HEK293T (cell line): ENCODE measurements at regions not wholly inside any gene's neighbourhood (a gene's known extent, or its start where the extent isn't known, plus 50 kb on each side); places are given as distances from the start of the nearest gene placed in this dataset.

Source experiments
- CTCF ChIA-PET: fragments of 350-600 bp; formaldehyde crosslinking; extraction: SDS; loops from one replicate; lab custom pipeline; 2021; ENCODE audit warnings: antibody characterized with exemption, inconsistent platforms; lab: Yijun Ruan, JAX
- POLR2A ChIA-PET: fragments of 350-600 bp; formaldehyde crosslinking; extraction: SDS; loops from one replicate; lab custom pipeline; 2020; ENCODE audit warnings: antibody characterized with exemption, inconsistent platforms; lab: Yijun Ruan, JAX
- DNase-seq: peaks from one replicate; pipeline ENCODE4 v3.0.0; 2012; ENCODE audit warnings: mixed read lengths; ENCODE audit errors: extremely low spot score
- ARNT ChIP-seq: fragments of 450-650 bp; IDR thresholded peaks from 2 replicates; pipeline ENCODE4 v1.6.1; 2017; ENCODE audit warnings: mild to moderate bottlenecking
- BHLHE40 ChIP-seq: fragments of 450-650 bp; IDR thresholded peaks from 2 replicates; pipeline ENCODE4 v1.6.1; 2016; ENCODE audit warnings: mild to moderate bottlenecking, moderate library complexity, borderline replicate concordance
- CTBP1 ChIP-seq: fragments of 450-650 bp; IDR thresholded peaks from 2 replicates; pipeline ENCODE4 v1.6.1; 2016; ENCODE audit warnings: borderline replicate concordance
- ELF4 ChIP-seq: fragments of 450-650 bp; IDR thresholded peaks from 2 replicates; pipeline ENCODE4 v1.6.1; 2017; ENCODE audit warnings: antibody characterized with exemption
- FOXA1 ChIP-seq: fragments of 450-650 bp; IDR thresholded peaks from 2 replicates; pipeline ENCODE4 v1.6.1; 2016; ENCODE audit warnings: mild to moderate bottlenecking
- FOXK2 ChIP-seq: fragments of 450-650 bp; IDR thresholded peaks from 2 replicates; pipeline ENCODE4 v1.6.1; 2016; ENCODE audit warnings: mild to moderate bottlenecking
- FOXM1 ChIP-seq: fragments of 450-650 bp; IDR thresholded peaks from 2 replicates; pipeline ENCODE4 v1.6.1; 2017; ENCODE audit warnings: mild to moderate bottlenecking, borderline replicate concordance
- HDGF ChIP-seq: fragments of 450-650 bp; IDR thresholded peaks from 2 replicates; pipeline ENCODE4 v1.6.1; 2017; ENCODE audit warnings: antibody characterized with exemption, borderline replicate concordance
- L3MBTL2 ChIP-seq: fragments of 450-650 bp; conservative IDR thresholded peaks from 2 replicates; pipeline ENCODE4 v1.6.1; 2016; ENCODE audit warnings: mild to moderate bottlenecking
- LEF1 ChIP-seq: fragments of 450-650 bp; IDR thresholded peaks from 2 replicates; pipeline ENCODE4 v1.6.1; 2017; ENCODE audit warnings: mild to moderate bottlenecking, borderline replicate concordance
- NFRKB ChIP-seq: fragments of 450-650 bp; IDR thresholded peaks from 2 replicates; pipeline ENCODE4 v1.6.1; 2016; ENCODE audit warnings: mild to moderate bottlenecking, moderate library complexity
- PKNOX1 ChIP-seq: fragments of 450-650 bp; IDR thresholded peaks from 2 replicates; pipeline ENCODE4 v1.6.1; 2016
- SP1 ChIP-seq: fragments of 450-650 bp; IDR thresholded peaks from 2 replicates; pipeline ENCODE4 v1.6.1; 2017
- SUZ12 ChIP-seq: fragments of 450-650 bp; IDR thresholded peaks from 2 replicates; pipeline ENCODE4 v1.6.1; 2016; ENCODE audit warnings: mild to moderate bottlenecking
- TARDBP ChIP-seq: fragments of 450-650 bp; IDR thresholded peaks from 2 replicates; pipeline ENCODE4 v1.6.1; 2016
- ZNF384 ChIP-seq: fragments of 450-650 bp; IDR thresholded peaks from 2 replicates; pipeline ENCODE4 v1.6.1; 2016

DNA sequence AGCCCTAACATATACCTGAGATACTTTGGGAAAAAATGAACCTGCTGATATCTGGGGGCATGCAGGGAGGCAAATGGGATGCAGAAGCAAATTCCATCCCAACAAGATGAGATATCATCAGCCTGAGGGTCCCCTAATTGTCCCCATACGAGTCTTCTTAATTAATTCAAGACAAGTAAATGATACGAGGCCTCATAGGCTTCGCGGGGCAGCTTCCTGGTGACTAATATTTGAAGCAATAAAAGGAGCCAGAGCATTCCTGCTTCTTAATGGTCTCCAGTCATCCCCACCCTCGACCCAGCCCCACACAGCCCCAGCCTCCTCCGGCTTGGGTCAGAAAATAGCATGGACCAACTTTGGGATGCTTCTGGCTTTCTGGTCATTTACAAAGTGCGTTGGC, 99.6 kb upstream of the MSX1 start:
- CTCF ChIA-PET = no interaction called here
- no peak for DNase-seq
- POLR2A ChIA-PET = no interaction called here
- TF ChIP-seq FOXA1 (no peak), FOXK2 (no peak), NFRKB (no peak), PKNOX1 (no peak), ARNT (no peak), HDGF (no peak)

DNA sequence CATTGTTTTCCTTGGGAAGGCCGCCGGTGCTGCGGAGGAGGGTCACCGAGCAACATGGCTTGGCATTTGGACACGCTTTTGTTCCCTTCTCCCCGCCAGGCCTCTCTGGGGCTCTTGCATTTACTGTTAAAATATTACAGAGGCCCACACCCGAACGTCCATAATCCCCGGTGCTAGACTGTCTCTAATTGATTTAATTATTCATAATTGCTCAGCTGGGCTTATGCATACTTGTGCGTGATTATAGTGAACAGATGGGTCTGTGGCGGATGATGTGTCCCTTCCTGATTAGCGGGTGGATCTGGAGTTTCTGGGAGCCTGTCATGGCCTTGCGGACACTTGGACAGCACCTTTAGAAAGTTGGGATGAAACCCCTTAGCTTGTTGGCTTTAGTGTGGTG, 100.2 kb upstream of the MSX1 start:
- ChIA-PET CTCF (no interaction called here), POLR2A (no interaction called here)
- DNase-seq = no peak
- no peak for TF ChIP-seq BHLHE40
- no peak for TF ChIP-seq ELF4
- no peak for TF ChIP-seq PKNOX1
- no peak for TF ChIP-seq L3MBTL2
- no peak for TF ChIP-seq FOXK2
- TF ChIP-seq ZNF384 = no peak
- TF ChIP-seq HDGF = no peak
- no peak for TF ChIP-seq CTBP1
- no peak for TF ChIP-seq ARNT
- no peak for TF ChIP-seq FOXM1

- ChIA-PET POLR2A (no interaction called here), CTCF (no interaction called here)
- no peak for DNase-seq
- TF ChIP-seq FOXA1 = no peak
- no peak for TF ChIP-seq ZNF384
- TF ChIP-seq SUZ12 = no peak
- TF ChIP-seq TARDBP = no peak
- no peak for TF ChIP-seq L3MBTL2
- TF ChIP-seq ARNT = no peak
- no peak for TF ChIP-seq ELF4
- no peak for TF ChIP-seq LEF1
- TF ChIP-seq FOXK2 = no peak
- TF ChIP-seq HDGF = no peak
Observed at GRCh38 chr4:4758681-4759080, 100.8 kb upstream of the MSX1 start.

DNA sequence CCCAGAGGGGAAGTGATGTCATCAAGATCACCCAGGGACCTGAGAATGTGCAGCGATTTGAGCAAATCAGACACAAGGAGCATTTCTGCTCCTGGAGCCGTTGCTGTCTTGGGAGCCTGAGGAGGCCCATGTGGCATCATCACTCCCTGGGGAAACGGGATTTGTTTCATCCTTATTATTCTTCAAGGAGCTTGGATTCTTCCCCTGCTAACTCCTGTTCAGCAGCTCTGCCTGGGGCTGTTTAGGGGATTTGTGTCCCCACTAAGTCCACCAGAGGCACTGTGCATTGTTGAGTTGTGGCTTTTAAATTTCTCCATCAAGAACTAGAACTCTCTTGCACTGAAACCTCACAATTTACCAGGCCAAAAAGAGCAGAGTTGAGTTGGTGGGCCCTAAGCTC, 104.2 kb upstream of the MSX1 start:
- CTCF ChIA-PET = no interaction called here
- POLR2A ChIA-PET = no interaction called here
- DNase-seq = no peak
- TF ChIP-seq ELF4 = no peak
- no peak for TF ChIP-seq ARNT
- TF ChIP-seq PKNOX1 = no peak
- TF ChIP-seq SUZ12 = no peak
- TF ChIP-seq SP1 = no peak
- TF ChIP-seq FOXA1 = no peak
- TF ChIP-seq FOXK2 = no peak
- TF ChIP-seq L3MBTL2 = no peak
- TF ChIP-seq HDGF = no peak
- TF ChIP-seq BHLHE40 = no peak
- no peak for TF ChIP-seq NFRKB
- no peak for TF ChIP-seq TARDBP
- no peak for TF ChIP-seq LEF1
- TF ChIP-seq CTBP1 = no peak

GRCh38 chr4:4754641-4755040, 104.8 kb upstream of the MSX1 start:
- ChIA-PET CTCF (no interaction called here), POLR2A (no interaction called here)
- TF ChIP-seq HDGF (no peak), FOXK2 (no peak), ELF4 (no peak)
- DNase-seq = no peak

DNA sequence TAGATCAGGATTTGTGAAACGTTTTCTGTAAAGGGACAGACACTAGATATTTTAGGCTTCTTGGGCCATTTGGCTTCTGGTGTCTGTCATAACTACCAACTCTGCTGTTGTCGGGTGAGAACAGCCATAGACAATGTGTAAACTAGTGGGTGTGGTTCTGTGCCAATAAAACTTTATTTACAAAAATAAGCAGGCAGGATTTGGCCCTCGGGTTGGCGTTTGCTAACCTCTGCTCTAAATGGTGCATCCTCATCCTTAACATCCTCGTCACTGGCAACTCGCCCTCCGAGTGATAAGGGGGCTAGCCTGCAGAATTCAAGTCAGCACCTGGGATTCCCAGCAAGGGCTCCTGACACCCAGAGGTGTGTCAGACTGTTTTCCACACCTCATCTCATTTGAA, 105.8 kb upstream of the MSX1 start:
- no peak for DNase-seq
- ChIA-PET POLR2A (no interaction called here), CTCF (no interaction called here)
- TF ChIP-seq FOXA1 (no peak), FOXK2 (no peak), FOXM1 (no peak), CTBP1 (no peak), BHLHE40 (no peak), HDGF (no peak)

DNA sequence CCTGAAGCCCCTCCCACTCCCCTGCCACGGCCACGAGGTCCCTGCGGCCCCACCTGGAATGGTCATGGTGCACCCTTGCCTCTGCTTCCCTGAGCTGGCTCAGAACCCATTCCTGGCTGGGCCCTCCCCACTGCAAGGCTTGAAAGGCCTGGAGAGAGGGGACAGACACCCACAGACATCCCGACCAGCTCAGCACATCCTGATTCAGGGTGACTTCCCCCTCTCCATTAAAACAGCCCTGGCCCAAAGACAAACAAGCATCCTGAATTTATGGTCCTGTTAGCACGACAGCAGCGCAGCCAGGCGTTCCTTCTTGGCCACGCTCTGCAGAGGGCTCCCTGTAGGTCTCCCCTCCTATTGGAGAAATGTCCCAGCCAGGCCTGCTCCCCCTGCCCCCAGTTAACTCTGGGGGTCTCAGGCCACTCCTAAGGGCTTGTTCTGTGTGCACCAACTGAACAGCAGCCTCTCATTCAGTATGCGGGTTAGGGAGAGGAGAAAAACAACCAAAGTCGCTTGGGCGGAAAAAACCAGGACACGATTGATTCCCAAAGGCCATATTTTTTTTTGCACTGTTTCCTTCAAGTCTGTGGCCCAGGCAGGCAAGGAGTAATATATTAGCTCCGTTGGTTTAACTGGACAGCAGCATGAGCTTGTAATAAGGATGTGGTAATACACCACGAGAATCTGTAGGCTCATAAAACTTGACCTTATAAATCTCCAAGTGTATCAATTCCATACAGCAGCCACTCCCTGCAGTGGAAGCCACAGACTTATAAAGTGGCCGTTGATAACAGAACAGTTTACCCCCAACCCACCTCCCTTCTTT, 106.7 kb upstream of the MSX1 start:
- TF ChIP-seq CTBP1 (peak; percentile 51; the same call in 1 of the 2 replicates), ELF4 (no peak), PKNOX1 (peak; percentile 63; the same call in 1 of the 2 replicates)
- DNase-seq = no peak
- POLR2A ChIA-PET = no interaction called here
- CTCF ChIA-PET = no interaction called here
